H1 (cell line): ENCODE measurements at regions not wholly inside any gene's neighbourhood (a gene's known extent, or its start where the extent isn't known, plus 50 kb on each side); places are given as distances from the start of the nearest gene placed in this dataset.

ENCODE experiments used
- CTCF ChIA-PET: fragments of 300-600 bp; sonication (Branson Sonifier 250); formaldehyde crosslinking; loops from one replicate; lab custom pipeline; 2021; ENCODE audit not compliant: partially characterized antibody; lab: Charles Lee
- POLR2A ChIA-PET: fragments of 300-600 bp; sonication (Branson Sonifier 250); formaldehyde crosslinking; loops from one replicate; lab custom pipeline; 2021; ENCODE audit warnings: inconsistent platforms; ENCODE audit not compliant: partially characterized antibody; lab: Charles Lee
- DNase-seq, 2 experiments: peaks; one replicate each; pipeline versions ENCODE4 v3.0.0 to v3.0.0-alpha.2; 2010 to 2022; ENCODE audit warnings: low spot score in 2 of 2, low read depth in 1 of 2, mixed read lengths in 1 of 2
- FAIRE-seq: peaks from 2 replicates; lab custom pipeline; 2011; peaks lifted over from hg19 to GRCh38; lab: Jason Lieb, UNC
- H2AFZ ChIP-seq: 2 replicates; pipeline ENCODE4 v1.8.1; 2012; ENCODE audit warnings: low read length, inconsistent platforms
- H2AK5ac ChIP-seq: 2 replicates; pipeline ENCODE4 v1.6.1; 2013; ENCODE audit warnings: low read depth, low read length
- H2BK120ac ChIP-seq: replicated peaks from 2 replicates; pipeline ENCODE3; 2013; ENCODE audit warnings: low read depth, low read length, inconsistent platforms
- H2BK12ac ChIP-seq: 2 replicates; pipeline ENCODE4 v1.6.1; 2013; ENCODE audit warnings: low read depth, low read length
- H2BK15ac ChIP-seq: 2 replicates; pipeline ENCODE4 v1.6.1; 2013; ENCODE audit warnings: low read length
- H2BK20ac ChIP-seq: 2 replicates; pipeline ENCODE4 v1.6.1; 2013; ENCODE audit warnings: low read length
- H2BK5ac ChIP-seq: 2 replicates; pipeline ENCODE4 v1.6.1; 2013; ENCODE audit warnings: low read depth, low read length
- H3K14ac ChIP-seq: 2 replicates; pipeline ENCODE4 v1.6.1; 2013; ENCODE audit warnings: inconsistent platforms; ENCODE audit not compliant: insufficient read length
- H3K18ac ChIP-seq: 2 replicates; pipeline ENCODE4 v1.6.1; 2013; ENCODE audit warnings: low read length; ENCODE audit errors: extremely low read depth
- H3K23ac ChIP-seq: 2 replicates; pipeline ENCODE4 v1.6.1; 2013; ENCODE audit warnings: inconsistent platforms; ENCODE audit not compliant: insufficient read length
- H3K23me2 ChIP-seq: 2 replicates; pipeline ENCODE4 v1.6.1; 2013; ENCODE audit warnings: low read depth, low read length
- H3K27ac ChIP-seq: 2 replicates; pipeline ENCODE4 v1.6.1; 2011; ENCODE audit warnings: low read depth, low read length, inconsistent platforms
- H3K27me3 ChIP-seq, 4 experiments: replicated peaks in 1 of 4; 1 replicate in 1 of 4; 2 replicates in 3 of 4; pipeline versions ENCODE4 v1.6.1 to v1.8.1; 2011 to 2013; ENCODE audit warnings: low read length in 3 of 4, mild to moderate bottlenecking in 3 of 4, inconsistent platforms in 2 of 4, mixed read lengths in 2 of 4, moderate library complexity in 1 of 4; ENCODE audit not compliant: control insufficient read depth in 3 of 4, insufficient read depth in 3 of 4; ENCODE audit errors: extremely low read depth in 1 of 4
- H3K36me3 ChIP-seq, 4 experiments: 2 replicates each; pipeline versions ENCODE4 v1.6.1 to v1.8.1; 2011 to 2013; ENCODE audit warnings: mild to moderate bottlenecking in 4 of 4, low read length in 3 of 4, moderate library complexity in 2 of 4, control low read depth in 1 of 4, inconsistent platforms in 1 of 4; ENCODE audit not compliant: insufficient read depth in 4 of 4, control insufficient read depth in 2 of 4
- H3K4ac ChIP-seq: replicated peaks from 2 replicates; pipeline ENCODE3; 2013; ENCODE audit warnings: low read length, low read depth, mixed read lengths, inconsistent platforms; ENCODE audit not compliant: insufficient read length
- H3K4me1 ChIP-seq, 4 experiments: replicated peaks in 1 of 4; 1 replicate in 1 of 4; 2 replicates in 3 of 4; pipeline versions ENCODE4 v1.6.1 to v1.8.1; 2011 to 2013; ENCODE audit warnings: low read length in 3 of 4, inconsistent platforms in 2 of 4, mixed read lengths in 1 of 4; ENCODE audit not compliant: insufficient read depth in 4 of 4, control insufficient read depth in 3 of 4
- H3K4me2 ChIP-seq, 2 experiments: 2 replicates each; pipeline versions ENCODE4 v1.6.1 to v1.8.1; 2011 to 2013; ENCODE audit warnings: low read depth in 2 of 2, low read length in 2 of 2, control low read depth in 1 of 2, inconsistent platforms in 1 of 2, mild to moderate bottlenecking in 1 of 2; ENCODE audit not compliant: insufficient read depth in 1 of 2
- H3K4me3 ChIP-seq, 4 experiments: fragments of 200-600, 300-600 bp in 1 of 4; sonication (generic), shearing (Covaris generic), sonication (Bioruptor Twin) in 1 of 4; 2 replicates each; pipeline versions ENCODE4 v1.5.1 to v1.8.1; 2011 to 2016; ENCODE audit warnings: low read length in 4 of 4, low read depth in 3 of 4, control low read depth in 2 of 4, inconsistent platforms in 2 of 4, mild to moderate bottlenecking in 2 of 4, mixed read lengths in 1 of 4, moderate library complexity in 1 of 4; ENCODE audit not compliant: insufficient read depth in 2 of 4; ENCODE audit errors: extremely low read depth in 1 of 4
- H3K56ac ChIP-seq: replicated peaks from 2 replicates; pipeline ENCODE3; 2013; ENCODE audit warnings: low read depth, mild to moderate bottlenecking, mixed read lengths, low read length, inconsistent platforms; ENCODE audit not compliant: insufficient read length
- H3K79me1 ChIP-seq: 2 replicates; pipeline ENCODE4 v1.6.1; 2013; ENCODE audit warnings: low read depth, low read length, control low read depth
- H3K79me2 ChIP-seq, 2 experiments: 2 replicates each; pipeline versions ENCODE4 v1.6.1 to v1.8.1; 2012 to 2013; ENCODE audit warnings: low read length in 2 of 2, mild to moderate bottlenecking in 2 of 2, inconsistent platforms in 1 of 2; ENCODE audit not compliant: insufficient read depth in 2 of 2, control insufficient read depth in 1 of 2
- H3K9ac ChIP-seq, 4 experiments: replicated peaks in 1 of 4; 1 replicate in 1 of 4; 2 replicates in 3 of 4; pipeline versions ENCODE4 v1.6.1 to v1.8.1; 2011 to 2013; ENCODE audit warnings: low read depth in 3 of 4, low read length in 3 of 4, control low read depth in 2 of 4, mild to moderate bottlenecking in 2 of 4, moderate library complexity in 2 of 4, inconsistent platforms in 1 of 4; ENCODE audit errors: extremely low read depth in 1 of 4
- H3K9me3 ChIP-seq, 2 experiments: 2 replicates each; pipeline versions ENCODE4 v1.6.1 to v1.8.1; 2012 to 2013; ENCODE audit warnings: mild to moderate bottlenecking in 2 of 2, moderate library complexity in 2 of 2, control low read depth in 1 of 2, inconsistent platforms in 1 of 2, low read depth in 1 of 2, low read length in 1 of 2, mixed read lengths in 1 of 2; ENCODE audit not compliant: insufficient read depth in 2 of 2
- H4K20me1 ChIP-seq, 2 experiments: replicated peaks in 1 of 2; 2 replicates each; pipeline versions ENCODE3 to v1.8.1; 2011 to 2013; ENCODE audit warnings: inconsistent platforms in 2 of 2, low read length in 2 of 2, mild to moderate bottlenecking in 1 of 2; ENCODE audit not compliant: insufficient read depth in 2 of 2, control insufficient read depth in 1 of 2
- H4K5ac ChIP-seq: 2 replicates; pipeline ENCODE4 v1.6.1; 2013; ENCODE audit warnings: low read length, low read depth, mixed read lengths, inconsistent platforms; ENCODE audit not compliant: insufficient read length
- H4K8ac ChIP-seq: 2 replicates; pipeline ENCODE4 v1.8.0; 2013; ENCODE audit warnings: mild to moderate bottlenecking, moderate library complexity, low read length, inconsistent platforms; ENCODE audit not compliant: insufficient read depth; ENCODE audit errors: extremely low read depth
- H4K91ac ChIP-seq: replicated peaks from 2 replicates; pipeline ENCODE3; 2013; ENCODE audit warnings: low read length, mixed read lengths, inconsistent platforms; ENCODE audit not compliant: insufficient read length
- BRCA1 ChIP-seq: IDR thresholded peaks from 2 replicates; pipeline ENCODE4 v1.6.1; 2012; ENCODE audit warnings: low read depth, low read length, improper control_type of control experiment
- CEBPB ChIP-seq: IDR thresholded peaks from 2 replicates; pipeline ENCODE4 v1.6.1; 2012; ENCODE audit warnings: low read depth, low read length
- CREB1 ChIP-seq: IDR thresholded peaks from 2 replicates; pipeline ENCODE4 v1.6.1; 2012; ENCODE audit warnings: inconsistent platforms
- CTCF ChIP-seq, 3 experiments: IDR thresholded peaks; 1 replicate in 2 of 3; 2 replicates in 1 of 3; pipeline versions ENCODE4 v1.5.1 to v1.6.1; 2011; ENCODE audit warnings: low read length in 3 of 3, mild to moderate bottlenecking in 3 of 3, inconsistent platforms in 2 of 3, low read depth in 1 of 3, moderate library complexity in 1 of 3; ENCODE audit not compliant: insufficient read depth in 1 of 3; ENCODE audit errors: control extremely low read depth in 1 of 3
- EGR1 ChIP-seq: IDR thresholded peaks from 2 replicates; pipeline ENCODE4 v1.6.1; 2011; ENCODE audit warnings: low read depth, low read length, borderline replicate concordance
- MAX ChIP-seq: IDR thresholded peaks from 2 replicates; pipeline ENCODE4 v1.6.1; 2012; ENCODE audit warnings: inconsistent platforms
- RBBP5 ChIP-seq: IDR thresholded peaks from 2 replicates; pipeline ENCODE4 v1.7.1; 2012; ENCODE audit warnings: low read depth, mild to moderate bottlenecking, inconsistent platforms, low read length, moderate library complexity, borderline replicate concordance
- SIRT6 ChIP-seq: IDR thresholded peaks from one replicate; pipeline ENCODE4 v1.7.1; 2012; ENCODE audit warnings: low read length, inconsistent platforms
- SIX5 ChIP-seq: IDR thresholded peaks from 2 replicates; pipeline ENCODE4 v1.6.1; 2011; ENCODE audit warnings: mild to moderate bottlenecking, low read depth, low read length
- SP2 ChIP-seq: IDR thresholded peaks from 2 replicates; pipeline ENCODE4 v1.6.1; 2012; ENCODE audit warnings: mild to moderate bottlenecking, low read length, inconsistent platforms
- TAF7 ChIP-seq: optimal IDR thresholded peaks from 2 replicates; pipeline ENCODE3; 2011; ENCODE audit warnings: low read depth, mild to moderate bottlenecking, inconsistent platforms, low read length, moderate library complexity, borderline replicate concordance
- TBP ChIP-seq: IDR thresholded peaks from 2 replicates; pipeline ENCODE4 v1.6.1; 2011; ENCODE audit warnings: low read depth, low read length, improper control_type of control experiment
- WGBS, 2 experiments: shearing (Covaris generic) in 1 of 2; methylation state at CpG; one replicate each; pipeline versions ENCODE4 v1.1.6 to v1.1.7; 2013 to 2015; ENCODE audit warnings: low lambda C conversion rate in 2 of 2, mixed read lengths in 2 of 2, inconsistent platforms in 1 of 2, low coverage in 1 of 2, missing lambda C conversion rate in 1 of 2; ENCODE audit not compliant: insufficient replicate concordance in 2 of 2, insufficient coverage in 1 of 2, insufficient read length in 1 of 2; ENCODE audit errors: extremely low coverage in 1 of 2, missing lambda C conversion rate in 1 of 2; 5-methylcytosine and 5-hydroxymethylcytosine counted together

DNA sequence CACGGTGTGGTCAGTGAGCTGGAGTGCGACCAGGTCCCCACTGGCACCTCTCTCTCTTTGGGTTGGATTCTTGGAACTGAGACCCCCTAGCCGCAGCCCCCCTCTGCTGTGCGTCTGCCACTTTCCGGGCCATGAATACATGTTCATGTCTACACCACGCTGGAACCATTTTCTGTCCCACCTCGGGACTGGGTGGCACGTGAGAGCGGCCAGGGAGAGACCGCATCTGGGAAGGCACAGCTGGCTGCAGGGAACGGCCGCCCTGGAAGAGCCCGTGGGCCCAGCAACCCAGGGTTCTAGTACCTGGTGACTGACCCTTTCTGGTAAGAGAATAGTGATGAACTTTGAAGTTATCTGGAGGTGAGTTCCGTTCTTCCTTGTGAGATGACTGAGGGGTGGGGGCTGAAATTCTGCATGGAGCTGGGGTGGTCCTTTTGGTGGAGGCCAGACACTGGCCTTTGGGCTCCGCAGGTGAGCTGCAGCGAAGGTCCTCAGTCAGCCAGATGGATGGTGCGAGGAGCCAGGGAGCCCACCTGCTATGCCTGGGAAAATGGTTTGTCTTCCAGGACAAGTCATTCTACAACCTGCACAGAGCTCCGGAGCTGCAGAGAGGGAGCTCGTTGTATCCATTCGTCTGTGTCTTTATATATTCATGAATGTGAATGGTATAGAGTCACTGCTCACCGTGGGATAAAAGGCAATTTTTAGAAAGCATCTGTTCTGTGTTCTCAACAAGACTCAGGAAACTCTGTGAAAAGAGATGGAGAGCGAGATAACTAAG, 223.5 kb downstream of the NDUFA10 start:
- POLR2A ChIA-PET, result no interaction called here
- no peak overlapping the region for H2BK15ac ChIP-seq
- no peaks in the 10 kb centered on the region for H4K20me1 ChIP-seq
- H3K79me1 ChIP-seq, result no peaks in the 10 kb centered on the region
- no peak overlapping the region for H3K23ac ChIP-seq
- no peak overlapping the region for H4K8ac ChIP-seq
- H2BK12ac ChIP-seq, result no peak overlapping the region
- H3K27ac ChIP-seq, result no peak overlapping the region
- no peak overlapping the region for H3K14ac ChIP-seq
- H3K23me2 ChIP-seq, result no peaks in the 10 kb centered on the region
- H2BK5ac ChIP-seq, result no peak overlapping the region
- DNase-seq (no peak), FAIRE-seq (no peak)
- no peak overlapping the region for H3K18ac ChIP-seq
- no peaks in the 10 kb centered on the region for H3K9me3 ChIP-seq
- H3K56ac ChIP-seq, result no peak overlapping the region
- CTCF ChIA-PET, result no interaction called here
- H3K9ac ChIP-seq, result no peak overlapping the region
- H2AK5ac ChIP-seq, result no peak overlapping the region
- H3K4me1 ChIP-seq, result no peaks in the 10 kb centered on the region
- H3K36me3 ChIP-seq, result no peaks in the 10 kb centered on the region
- no peak overlapping the region for H4K91ac ChIP-seq
- H2AFZ ChIP-seq, result no peak overlapping the region
- H3K27me3 ChIP-seq, result no peaks in the 10 kb centered on the region
- no peak overlapping the region for H2BK120ac ChIP-seq
- no peak overlapping the region for H3K4me3 ChIP-seq
- H4K5ac ChIP-seq, result no peak overlapping the region
- 85% methylated on average over 22 of the region's 22 CpGs; no CpG with 5 or more reads in 1 of the 2 experiments for WGBS, 2 experiments
- H2BK20ac ChIP-seq, result no peak overlapping the region
- H3K79me2 ChIP-seq, result no peaks in the 10 kb centered on the region
- H3K4me2 ChIP-seq, result no peak overlapping the region
- no peak overlapping the region for H3K4ac ChIP-seq
- TF ChIP-seq RBBP5 (no peak), CEBPB (no peak), SP2 (no peak), EGR1 (no peak), TBP (no peak), CTCF (IDR thresholded peaks at IDR 0.05; ENCODE audit: control extremely low read depth in 1 of 3, insufficient read depth in 1 of 3, low read depth in 1 of 3, low read length in 3 of 3) (no peak), MAX (no peak), SIX5 (no peak), TAF7 (no peak), BRCA1 (no peak), CREB1 (no peak), SIRT6 (no peak)
